Thyroid gland (tissue), 4 donors: ENCODE measurements at regions not wholly inside any gene's neighbourhood (a gene's known extent, or its start where the extent isn't known, plus 50 kb on each side); places are given as distances from the start of the nearest gene placed in this dataset.

Experiments
- DNase-seq, 2 donors: peaks; one replicate each; pipeline ENCODE4 v3.0.0-alpha.2; 2019
- H3K27ac ChIP-seq, 3 donors: fragments of 200-600 bp; sonication (generic); 1 replicate in 2 of 3; 2 replicates in 1 of 3; pipeline ENCODE4 v1.5.1; 2016 to 2019; ENCODE audit warnings: mild to moderate bottlenecking in 1 of 3, moderate library complexity in 1 of 3
- H3K27me3 ChIP-seq: fragments of 200-600 bp; sonication (generic); one replicate; pipeline ENCODE4 v1.5.1; 2019
- H3K36me3 ChIP-seq, 2 donors: fragments of 200-600 bp; sonication (generic); one replicate each; pipeline ENCODE4 v1.5.1; 2016 to 2019
- H3K4me1 ChIP-seq, 2 donors: fragments of 200-600 bp; sonication (generic); one replicate each; pipeline ENCODE4 v1.5.1; 2017 to 2019
- H3K4me3 ChIP-seq, 3 donors: fragments of 200-600 bp; sonication (generic); replicated peaks in 1 of 3; 1 replicate in 2 of 3; 2 replicates in 1 of 3; pipeline ENCODE4 v1.5.1; 2016; ENCODE audit warnings: mild to moderate bottlenecking in 1 of 3
- H3K9me3 ChIP-seq: fragments of 200-600 bp; sonication (generic); one replicate; pipeline ENCODE4 v1.5.1; 2017
- POLR2A ChIP-seq, 2 donors: fragments of 450-650 bp; IDR thresholded peaks; one replicate each; pipeline ENCODE4 v1.6.1; 2017; ENCODE audit warnings: antibody characterized with exemption in 2 of 2, mild to moderate bottlenecking in 2 of 2, moderate library complexity in 1 of 2
- WGBS, 2 donors: methylation state at CpG; one replicate each; pipeline ENCODE4 v1.1.5; 2017; 5-methylcytosine and 5-hydroxymethylcytosine counted together
- intact Hi-C: fragments of 100-400 bp; cut with DNase I; formaldehyde crosslinking; loops from one replicate; pipeline ENCODE4 v1.15.1; 2023
- TF ChIP-seq, protein P1 (sequence below), 6 experiments: fragments of 200-600 bp in 3 of 6; fragments of 450-650 bp in 3 of 6; sonication (generic) in 3 of 6; IDR thresholded peaks; one replicate each; pipeline ENCODE4 v1.5.1; 2016 to 2019; ENCODE audit warnings: antibody characterized with exemption in 6 of 6, mild to moderate bottlenecking in 2 of 6, inconsistent platforms in 1 of 6, moderate library complexity in 1 of 6

DNA sequence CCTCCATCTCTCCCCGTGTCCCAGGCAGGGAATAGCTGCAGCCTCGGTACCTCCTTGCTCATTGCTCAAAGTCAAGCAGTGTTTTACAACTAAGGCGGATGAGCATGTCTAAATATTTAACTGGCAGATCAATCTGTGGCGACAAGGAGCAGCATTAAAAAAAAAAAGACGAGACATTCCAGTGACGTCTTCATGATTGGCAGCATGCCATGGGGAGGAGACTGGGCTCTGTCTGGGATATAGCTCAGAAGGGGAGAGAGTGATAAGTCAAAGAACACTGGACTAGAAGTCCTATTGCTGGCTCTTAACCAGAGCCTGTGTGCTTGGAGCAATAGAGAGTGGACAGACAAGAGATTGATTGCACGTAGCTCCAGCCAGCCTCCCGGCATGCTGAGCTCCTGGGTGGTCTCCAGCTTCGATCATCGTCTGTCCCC lies 287.5 kb upstream of the PODXL start:
- Histone ChIP-seq H3K36me3 (no peaks in the 10 kb centered on the region), H3K4me3 (no peak overlapping the region), H3K9me3 (no peaks in the 10 kb centered on the region), H3K27me3 (no peaks in the 10 kb centered on the region), H3K27ac (no peak overlapping the region), H3K4me1 (no peaks in the 10 kb centered on the region)
- TF ChIP-seq POLR2A (IDR thresholded peaks at IDR 0.05) = no peak
- TF ChIP-seq, protein P1, sequence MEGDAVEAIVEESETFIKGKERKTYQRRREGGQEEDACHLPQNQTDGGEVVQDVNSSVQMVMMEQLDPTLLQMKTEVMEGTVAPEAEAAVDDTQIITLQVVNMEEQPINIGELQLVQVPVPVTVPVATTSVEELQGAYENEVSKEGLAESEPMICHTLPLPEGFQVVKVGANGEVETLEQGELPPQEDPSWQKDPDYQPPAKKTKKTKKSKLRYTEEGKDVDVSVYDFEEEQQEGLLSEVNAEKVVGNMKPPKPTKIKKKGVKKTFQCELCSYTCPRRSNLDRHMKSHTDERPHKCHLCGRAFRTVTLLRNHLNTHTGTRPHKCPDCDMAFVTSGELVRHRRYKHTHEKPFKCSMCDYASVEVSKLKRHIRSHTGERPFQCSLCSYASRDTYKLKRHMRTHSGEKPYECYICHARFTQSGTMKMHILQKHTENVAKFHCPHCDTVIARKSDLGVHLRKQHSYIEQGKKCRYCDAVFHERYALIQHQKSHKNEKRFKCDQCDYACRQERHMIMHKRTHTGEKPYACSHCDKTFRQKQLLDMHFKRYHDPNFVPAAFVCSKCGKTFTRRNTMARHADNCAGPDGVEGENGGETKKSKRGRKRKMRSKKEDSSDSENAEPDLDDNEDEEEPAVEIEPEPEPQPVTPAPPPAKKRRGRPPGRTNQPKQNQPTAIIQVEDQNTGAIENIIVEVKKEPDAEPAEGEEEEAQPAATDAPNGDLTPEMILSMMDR (IDR thresholded peaks at IDR 0.05) = no peak
- 38 to 52% methylated on average over 10 of the region's 10 CpGs for WGBS, 2 donors
- intact Hi-C loops = no loop called here
- no peak for DNase-seq

DNA sequence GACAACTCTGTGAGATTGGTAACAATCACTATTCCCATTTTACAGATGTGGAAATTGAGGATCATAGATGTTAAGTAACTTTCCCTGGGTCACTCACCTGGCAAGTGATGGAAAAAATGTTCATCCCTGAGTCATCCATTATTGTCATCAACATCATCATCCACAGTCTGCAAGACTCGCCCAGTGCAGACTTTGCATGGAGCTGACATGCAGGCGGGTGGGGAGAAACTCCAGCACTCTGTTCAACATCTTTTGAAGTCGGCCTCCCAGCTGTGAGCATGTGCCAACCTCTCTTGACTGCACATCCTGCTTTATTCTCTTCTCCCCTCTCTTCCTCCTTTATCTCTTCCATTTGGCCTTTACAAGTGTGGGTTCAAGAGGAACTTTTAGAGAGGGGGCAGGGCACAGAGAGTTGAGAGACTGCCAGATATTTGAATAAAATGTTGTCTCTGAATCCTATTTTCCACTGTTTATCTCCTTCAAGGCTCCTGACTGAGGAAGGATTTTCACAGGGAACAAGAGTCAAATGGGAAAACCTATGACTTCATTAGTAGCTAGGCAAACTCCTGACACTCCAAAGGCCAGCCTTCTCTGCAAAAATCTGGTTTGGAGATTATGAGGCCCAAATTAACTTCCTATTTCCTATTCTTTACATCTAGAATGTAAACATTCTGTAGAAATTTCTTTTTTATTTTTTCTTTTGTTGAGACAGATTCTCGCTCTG lies 283.7 kb upstream of the PODXL start:
- intact Hi-C loops = no loop called here
- H3K27ac ChIP-seq = no peak overlapping the region
- no peak for DNase-seq
- no peaks in the 10 kb centered on the region for H3K9me3 ChIP-seq
- WGBS, 2 donors = 85 to 86% methylated on average over 4 of the region's 4 CpGs
- H3K4me1 ChIP-seq = no peaks in the 10 kb centered on the region
- no peaks in the 10 kb centered on the region for H3K27me3 ChIP-seq
- TF ChIP-seq POLR2A (IDR thresholded peaks at IDR 0.05) = no peak
- TF ChIP-seq, protein P1 (IDR thresholded peaks at IDR 0.05) = no peak
- H3K4me3 ChIP-seq = no peak overlapping the region
- H3K36me3 ChIP-seq = no peaks in the 10 kb centered on the region

DNA sequence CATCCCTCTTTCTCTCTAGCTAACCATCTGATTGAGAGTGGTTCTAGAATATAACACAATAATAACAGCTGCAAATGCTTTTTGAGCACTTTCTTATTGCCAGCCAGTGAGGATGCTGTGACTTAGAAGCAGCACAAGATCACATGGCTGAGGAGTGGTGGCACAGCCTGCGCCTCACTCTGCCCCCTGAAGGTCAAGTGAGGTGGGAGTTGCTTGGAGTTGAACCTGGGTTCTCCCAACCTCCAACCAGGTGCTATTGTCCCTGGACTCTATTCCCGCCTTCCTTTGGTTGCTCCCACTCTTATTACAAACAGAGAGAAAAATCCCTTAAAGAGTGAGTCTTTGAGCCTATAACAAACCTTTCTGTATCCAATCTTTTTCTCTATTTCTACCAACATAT lies 280.3 kb upstream of the PODXL start:
- Histone ChIP-seq H3K27ac (no peak overlapping the region), H3K36me3 (no peaks in the 10 kb centered on the region), H3K27me3 (no peaks in the 10 kb centered on the region), H3K4me3 (no peak overlapping the region), H3K4me1 (no peaks in the 10 kb centered on the region), H3K9me3 (no peaks in the 10 kb centered on the region)
- intact Hi-C loops = no loop called here
- TF ChIP-seq, protein P1 (IDR thresholded peaks at IDR 0.05) = no peak
- no peak for TF ChIP-seq POLR2A (IDR thresholded peaks at IDR 0.05)
- DNase-seq = no peak
- 47 to 51% methylated on average over 2 of the region's 2 CpGs for WGBS, 2 donors

DNA sequence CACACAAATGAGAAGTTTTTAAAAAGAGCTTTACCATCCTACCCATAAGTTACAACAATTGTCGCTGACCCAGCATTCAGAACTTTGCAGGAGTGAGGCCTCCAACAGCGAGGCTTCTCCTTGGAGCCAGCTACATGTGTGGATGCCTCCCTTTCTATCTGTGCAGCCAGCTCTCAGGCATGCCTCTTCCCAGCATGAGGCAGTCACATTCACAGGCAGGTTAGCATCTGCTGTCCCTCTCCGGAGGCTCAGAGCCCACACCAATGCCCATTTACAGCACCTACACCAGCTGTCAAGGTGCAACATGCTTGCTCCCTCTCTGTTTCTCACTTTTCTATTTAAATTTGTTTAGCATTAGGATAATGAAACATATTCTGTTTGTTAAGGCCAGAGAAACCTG lies 278.7 kb upstream of the PODXL start:
- no peak for DNase-seq
- intact Hi-C loops = no loop called here
- Histone ChIP-seq H3K27me3 (no peaks in the 10 kb centered on the region), H3K9me3 (no peaks in the 10 kb centered on the region), H3K4me1 (no peaks in the 10 kb centered on the region), H3K4me3 (no peak overlapping the region), H3K36me3 (no peaks in the 10 kb centered on the region), H3K27ac (no peak overlapping the region)
- WGBS, 2 donors = 80 to 83% methylated on average over 3 of the region's 3 CpGs
- TF ChIP-seq, protein P1 (IDR thresholded peaks at IDR 0.05) = no peak
- TF ChIP-seq POLR2A (IDR thresholded peaks at IDR 0.05) = no peak

DNA sequence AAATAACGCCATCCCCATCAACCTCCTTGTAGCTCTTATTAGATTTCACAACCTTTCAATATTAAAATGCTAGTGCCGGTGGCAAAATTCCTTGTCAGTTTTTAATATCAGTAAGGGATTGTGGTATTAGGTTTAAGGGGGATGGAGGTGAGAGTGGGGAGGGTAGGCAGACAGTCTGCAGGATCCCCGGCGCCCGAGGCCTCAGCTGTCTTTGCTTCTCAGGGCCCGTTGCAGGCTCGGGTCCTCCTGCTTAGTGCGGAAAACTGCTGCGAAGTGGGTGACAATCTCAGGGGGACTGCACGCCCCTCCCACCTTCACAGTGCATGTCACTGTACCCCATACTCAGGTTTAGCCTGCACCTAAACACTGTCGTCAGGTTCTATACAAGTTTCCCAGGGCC lies 274.3 kb upstream of the PODXL start:
- no peak for TF ChIP-seq POLR2A (IDR thresholded peaks at IDR 0.05)
- TF ChIP-seq, protein P1 (IDR thresholded peaks at IDR 0.05) = no peak
- no peaks in the 10 kb centered on the region for H3K36me3 ChIP-seq
- WGBS, 2 donors = 71 to 87% methylated on average over 11 of the region's 11 CpGs
- no peak overlapping the region for H3K27ac ChIP-seq
- no peak for DNase-seq
- intact Hi-C loops = no loop called here
- no peak overlapping the region for H3K4me3 ChIP-seq
- no peaks in the 10 kb centered on the region for H3K4me1 ChIP-seq
- H3K9me3 ChIP-seq = no peaks in the 10 kb centered on the region
- no peaks in the 10 kb centered on the region for H3K27me3 ChIP-seq
